ENCODE measurements at regions not wholly inside any gene's neighbourhood (a gene's known extent, or its start where the extent isn't known, plus 50 kb on each side); places are given as distances from the start of the nearest gene placed in this dataset.

- no peak for TF ChIP-seq POLR2AphosphoS5 (IDR thresholded peaks at IDR 0.05; ENCODE audit: borderline replicate concordance, low read depth, low read length)
- TF ChIP-seq EZH2 (IDR thresholded peaks at IDR 0.05): no peak
Measured at GRCh38 chr5:173740400-173740799, 124.0 kb upstream of the BOD1 start.

All from SK-N-MC (cell line).